GM23338 (cell line): ENCODE measurements at regions not wholly inside any gene's neighbourhood (a gene's known extent, or its start where the extent isn't known, plus 50 kb on each side); places are given as distances from the start of the nearest gene placed in this dataset.

ENCODE experiments used
- ATAC-seq: fragments of 200-7000 bp; cut with Tn5 transposase; 3 replicates; pipeline ENCODE4 v1.9.1; 2020
- DNase-seq: peaks from one replicate; pipeline ENCODE4 v3.0.0-alpha.2; 2015; ENCODE audit warnings: low spot score
- H2AFZ ChIP-seq: fragments of 200-600 bp; sonication (generic); 2 replicates; pipeline ENCODE4 v1.8.0; 2016; ENCODE audit warnings: antibody characterized with exemption, mild to moderate bottlenecking, moderate library complexity
- H3F3A ChIP-seq: fragments of 200-600 bp; sonication (generic); replicated peaks from 2 replicates; pipeline ENCODE4 v1.8.0; 2017; ENCODE audit warnings: antibody characterized with exemption, mixed run types, low read depth
- H3K27ac ChIP-seq: fragments of 200-600 bp; sonication (generic); 2 replicates; pipeline ENCODE4 v1.6.1; 2016; ENCODE audit warnings: low read depth
- H3K27me3 ChIP-seq: fragments of 200-600 bp; sonication (generic); 2 replicates; pipeline ENCODE4 v1.8.0; 2016; ENCODE audit warnings: mild to moderate bottlenecking, mixed run types, moderate library complexity; ENCODE audit not compliant: insufficient read depth
- H3K36me3 ChIP-seq: fragments of 200-600 bp; sonication (generic); 2 replicates; pipeline ENCODE4 v1.8.0; 2016; ENCODE audit warnings: mild to moderate bottlenecking; ENCODE audit not compliant: insufficient read depth
- H3K4me1 ChIP-seq: fragments of 200-600 bp; sonication (generic); 2 replicates; pipeline ENCODE4 v1.8.0; 2016; ENCODE audit warnings: mild to moderate bottlenecking, moderate library complexity; ENCODE audit not compliant: insufficient read depth
- H3K4me2 ChIP-seq: fragments of 200-600 bp; sonication (generic); 2 replicates; pipeline ENCODE4 v1.7.1; 2017; ENCODE audit warnings: mixed run types
- H3K4me3 ChIP-seq: fragments of 200-600 bp; sonication (generic); 2 replicates; pipeline ENCODE4 v1.6.1; 2016; ENCODE audit warnings: mixed run types
- H3K79me2 ChIP-seq: fragments of 200-600 bp; sonication (generic); replicated peaks from 2 replicates; pipeline ENCODE4 v1.8.0; 2017; ENCODE audit warnings: mild to moderate bottlenecking; ENCODE audit not compliant: insufficient read depth
- H3K9me2 ChIP-seq: fragments of 200-600 bp; sonication (generic); 2 replicates; pipeline ENCODE4 v1.8.0; 2017; ENCODE audit not compliant: insufficient read depth
- H4K20me1 ChIP-seq: fragments of 200-600 bp; sonication (generic); replicated peaks from 2 replicates; pipeline ENCODE4 v1.8.0; 2017; ENCODE audit warnings: mild to moderate bottlenecking; ENCODE audit not compliant: insufficient read depth
- H3K27ac Mint-ChIP-seq: 2 replicates; pipeline ENCODE4 v1.8.0; 2020; ENCODE audit warnings: inconsistent platforms, mild to moderate bottlenecking, moderate library complexity, mixed read lengths
- H3K27me3 Mint-ChIP-seq: 3 replicates; pipeline ENCODE4 v1.8.0; 2022; ENCODE audit warnings: low read depth, mild to moderate bottlenecking, moderate library complexity, mixed read lengths, inconsistent platforms; ENCODE audit not compliant: insufficient read depth, poor library complexity
- H3K36me3 Mint-ChIP-seq: 3 replicates; pipeline ENCODE4 v1.8.0; 2021; ENCODE audit warnings: low read depth, mild to moderate bottlenecking, inconsistent platforms, moderate library complexity, mixed read lengths
- H3K4me1 Mint-ChIP-seq: 3 replicates; pipeline ENCODE4 v1.8.0; 2020; ENCODE audit warnings: mild to moderate bottlenecking, inconsistent platforms, mixed read lengths
- H3K4me3 Mint-ChIP-seq: 3 replicates; pipeline ENCODE4 v1.8.0; 2021; ENCODE audit warnings: moderate library complexity, mild to moderate bottlenecking, inconsistent platforms, mixed read lengths
- H3K9me3 Mint-ChIP-seq: 3 replicates; pipeline ENCODE4 v1.8.0; 2020; ENCODE audit warnings: moderate library complexity, mild to moderate bottlenecking, inconsistent platforms, mixed read lengths
- ETS1 ChIP-seq: IDR thresholded peaks from 2 replicates; pipeline ENCODE4 v1.6.1; 2016; ENCODE audit warnings: antibody characterized with exemption
- EZH2 ChIP-seq: fragments of 200-600 bp; sonication (generic); IDR thresholded peaks from one replicate; pipeline ENCODE4 v1.8.0; 2017; ENCODE audit warnings: antibody characterized with exemption, mild to moderate bottlenecking, low read depth; ENCODE audit not compliant: unreplicated experiment
- POLR2AphosphoS5 ChIP-seq: IDR thresholded peaks from 2 replicates; pipeline ENCODE4 v1.6.1; 2016; ENCODE audit warnings: antibody characterized with exemption, low read depth
- ZNF114 ChIP-seq: fragments of 250-450 bp; sonication (Bioruptor Pico); IDR thresholded peaks from 2 replicates; pipeline ENCODE4 v1.5.0; 2020; ENCODE audit warnings: mild to moderate bottlenecking, moderate library complexity
- ZNF331 ChIP-seq: fragments of 250-450 bp; sonication (Bioruptor Pico); IDR thresholded peaks from 2 replicates; pipeline ENCODE4 v1.5.0; 2020; ENCODE audit warnings: low read depth, mild to moderate bottlenecking, moderate library complexity
- ZNF462 ChIP-seq: fragments of 250-450 bp; sonication (Bioruptor Pico); IDR thresholded peaks from 2 replicates; pipeline ENCODE4 v1.5.0; 2020; ENCODE audit warnings: mild to moderate bottlenecking, moderate library complexity
- TF ChIP-seq, protein P1 (sequence below), 2 experiments: fragments of 200-600 bp in 1 of 2; sonication (generic) in 1 of 2; conservative IDR thresholded peaks; 2 replicates each; pipeline versions ENCODE4 v1.5.1 to v1.6.1; 2016 to 2017; ENCODE audit warnings: antibody characterized with exemption in 2 of 2, low read depth in 2 of 2, mild to moderate bottlenecking in 2 of 2, moderate library complexity in 1 of 2
- TF ChIP-seq, protein P2 (sequence below): IDR thresholded peaks from one replicate; pipeline ENCODE4 v1.6.1; 2018; ENCODE audit warnings: antibody characterized with exemption; ENCODE audit not compliant: unreplicated experiment

- TF ChIP-seq ETS1 (no peak), EZH2 (no peak)
Measured at GRCh38 chr10:125450218-125450617, 232.7 kb downstream of the TEX36 start (continued).

- no peaks in the 10 kb centered on the region for H3K79me2 ChIP-seq
- H3K9me3 Mint-ChIP-seq, result no peaks in the 10 kb centered on the region; the same call in 2 of the 3 replicates
- TF ChIP-seq ZNF462 (CRISPR knock-in tag) (no peak), POLR2AphosphoS5 (no peak), ETS1 (no peak), ZNF331 (CRISPR knock-in tag) (no peak), ZNF114 (CRISPR knock-in tag) (no peak)
- TF ChIP-seq, protein P1, sequence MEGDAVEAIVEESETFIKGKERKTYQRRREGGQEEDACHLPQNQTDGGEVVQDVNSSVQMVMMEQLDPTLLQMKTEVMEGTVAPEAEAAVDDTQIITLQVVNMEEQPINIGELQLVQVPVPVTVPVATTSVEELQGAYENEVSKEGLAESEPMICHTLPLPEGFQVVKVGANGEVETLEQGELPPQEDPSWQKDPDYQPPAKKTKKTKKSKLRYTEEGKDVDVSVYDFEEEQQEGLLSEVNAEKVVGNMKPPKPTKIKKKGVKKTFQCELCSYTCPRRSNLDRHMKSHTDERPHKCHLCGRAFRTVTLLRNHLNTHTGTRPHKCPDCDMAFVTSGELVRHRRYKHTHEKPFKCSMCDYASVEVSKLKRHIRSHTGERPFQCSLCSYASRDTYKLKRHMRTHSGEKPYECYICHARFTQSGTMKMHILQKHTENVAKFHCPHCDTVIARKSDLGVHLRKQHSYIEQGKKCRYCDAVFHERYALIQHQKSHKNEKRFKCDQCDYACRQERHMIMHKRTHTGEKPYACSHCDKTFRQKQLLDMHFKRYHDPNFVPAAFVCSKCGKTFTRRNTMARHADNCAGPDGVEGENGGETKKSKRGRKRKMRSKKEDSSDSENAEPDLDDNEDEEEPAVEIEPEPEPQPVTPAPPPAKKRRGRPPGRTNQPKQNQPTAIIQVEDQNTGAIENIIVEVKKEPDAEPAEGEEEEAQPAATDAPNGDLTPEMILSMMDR (conservative IDR thresholded peaks at IDR 0.05; ENCODE audit: low read depth in 2 of 2), result no peak
- TF ChIP-seq, protein P2, sequence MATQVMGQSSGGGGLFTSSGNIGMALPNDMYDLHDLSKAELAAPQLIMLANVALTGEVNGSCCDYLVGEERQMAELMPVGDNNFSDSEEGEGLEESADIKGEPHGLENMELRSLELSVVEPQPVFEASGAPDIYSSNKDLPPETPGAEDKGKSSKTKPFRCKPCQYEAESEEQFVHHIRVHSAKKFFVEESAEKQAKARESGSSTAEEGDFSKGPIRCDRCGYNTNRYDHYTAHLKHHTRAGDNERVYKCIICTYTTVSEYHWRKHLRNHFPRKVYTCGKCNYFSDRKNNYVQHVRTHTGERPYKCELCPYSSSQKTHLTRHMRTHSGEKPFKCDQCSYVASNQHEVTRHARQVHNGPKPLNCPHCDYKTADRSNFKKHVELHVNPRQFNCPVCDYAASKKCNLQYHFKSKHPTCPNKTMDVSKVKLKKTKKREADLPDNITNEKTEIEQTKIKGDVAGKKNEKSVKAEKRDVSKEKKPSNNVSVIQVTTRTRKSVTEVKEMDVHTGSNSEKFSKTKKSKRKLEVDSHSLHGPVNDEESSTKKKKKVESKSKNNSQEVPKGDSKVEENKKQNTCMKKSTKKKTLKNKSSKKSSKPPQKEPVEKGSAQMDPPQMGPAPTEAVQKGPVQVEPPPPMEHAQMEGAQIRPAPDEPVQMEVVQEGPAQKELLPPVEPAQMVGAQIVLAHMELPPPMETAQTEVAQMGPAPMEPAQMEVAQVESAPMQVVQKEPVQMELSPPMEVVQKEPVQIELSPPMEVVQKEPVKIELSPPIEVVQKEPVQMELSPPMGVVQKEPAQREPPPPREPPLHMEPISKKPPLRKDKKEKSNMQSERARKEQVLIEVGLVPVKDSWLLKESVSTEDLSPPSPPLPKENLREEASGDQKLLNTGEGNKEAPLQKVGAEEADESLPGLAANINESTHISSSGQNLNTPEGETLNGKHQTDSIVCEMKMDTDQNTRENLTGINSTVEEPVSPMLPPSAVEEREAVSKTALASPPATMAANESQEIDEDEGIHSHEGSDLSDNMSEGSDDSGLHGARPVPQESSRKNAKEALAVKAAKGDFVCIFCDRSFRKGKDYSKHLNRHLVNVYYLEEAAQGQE, result no peak
- no peaks in the 10 kb centered on the region for H3K36me3 Mint-ChIP-seq
- H3K36me3 ChIP-seq, result no peaks in the 10 kb centered on the region
- H3K4me1 ChIP-seq, result peaks cover 1% of the 10 kb centered on the region; the same call in 1 of the 2 replicates
- H3K9me2 ChIP-seq, result peaks cover 7% of the 10 kb centered on the region; the same call in 1 of the 2 replicates
- ATAC-seq (no peak), DNase-seq (no peak)
- no peak overlapping the region for H3K4me3 ChIP-seq
- no peaks in the 10 kb centered on the region for H3K27me3 ChIP-seq
- H3K27me3 Mint-ChIP-seq, result peaks cover 8% of the 10 kb centered on the region
- no peaks in the 10 kb centered on the region for H4K20me1 ChIP-seq
- no peak overlapping the region for H2AFZ ChIP-seq
- H3K27ac Mint-ChIP-seq, result no peak overlapping the region
- H3K27ac ChIP-seq, result no peak overlapping the region
- no peaks in the 10 kb centered on the region for H3K4me1 Mint-ChIP-seq
- no peak overlapping the region for H3K4me2 ChIP-seq
- H3F3A ChIP-seq, result no peaks in the 10 kb centered on the region
- H3K4me3 Mint-ChIP-seq, result no peak overlapping the region
Measured at GRCh38 chr10:125449571-125449970, 233.4 kb downstream of the TEX36 start.
